Caco-2 (cell line): ENCODE measurements at regions not wholly inside any gene's neighbourhood (a gene's known extent, or its start where the extent isn't known, plus 50 kb on each side); places are given as distances from the start of the nearest gene placed in this dataset.
"Not testable (repeated sequence)": the region's sequence is repeated elsewhere in the genome, so short reads cannot be mapped to it uniquely, and the experiment has no call there.

ENCODE experiments used
- BruUV-seq: library from RNA; stranded (reverse); fragments of 400-500 nt; replicated peaks from 2 replicates; lab custom pipeline; 2021; lab: Mats Ljungman, UMichigan
- CTCF ChIA-PET: fragments of 300-600 bp; sonication (Branson Sonifier 250); formaldehyde crosslinking; loops from one replicate; lab custom pipeline; 2022; ENCODE audit warnings: antibody characterized with exemption; lab: Charles Lee
- POLR2A ChIA-PET: fragments of 300-600 bp; sonication (Branson Sonifier 250); formaldehyde crosslinking; loops from one replicate; lab custom pipeline; 2022; ENCODE audit warnings: antibody characterized with exemption; lab: Charles Lee
- DNase-seq, 2 experiments: peaks; one replicate each; pipeline versions ENCODE4 v3.0.0 to v3.0.0-alpha.2; 2020 to 2022
- H3K27me3 ChIP-seq: replicated peaks from 2 replicates; pipeline ENCODE4 v1.6.0; 2011; ENCODE audit warnings: low read length; ENCODE audit not compliant: control insufficient read depth, insufficient read depth
- H3K36me3 ChIP-seq: 2 replicates; pipeline ENCODE4 v1.5.1; 2011; ENCODE audit warnings: low read length; ENCODE audit not compliant: control insufficient read depth, insufficient read depth
- H3K4me1 ChIP-seq: fragments of 250-450 bp; sonication (Bioruptor Pico); 2 replicates; pipeline ENCODE4 v1.5.1; 2020; ENCODE audit warnings: mild to moderate bottlenecking
- H3K4me3 ChIP-seq: 2 replicates; pipeline ENCODE4 v1.5.1; 2011; ENCODE audit warnings: low read depth, mild to moderate bottlenecking, control low read depth, low read length
- H3K9me3 ChIP-seq: fragments of 250-450 bp; sonication (Bioruptor Pico); 2 replicates; pipeline ENCODE4 v1.5.1; 2020; ENCODE audit warnings: mild to moderate bottlenecking, moderate library complexity
- H3K27ac Mint-ChIP-seq: one replicate; pipeline ENCODE4 v1.8.0; 2022; ENCODE audit warnings: mixed read lengths; ENCODE audit not compliant: unreplicated experiment
- H3K27me3 Mint-ChIP-seq: one replicate; pipeline ENCODE4 v1.8.0; 2022; ENCODE audit warnings: mixed read lengths; ENCODE audit not compliant: insufficient read depth, unreplicated experiment
- H3K36me3 Mint-ChIP-seq: one replicate; pipeline ENCODE4 v1.8.0; 2022; ENCODE audit warnings: mild to moderate bottlenecking, mixed read lengths; ENCODE audit not compliant: insufficient read depth, unreplicated experiment
- H3K4me1 Mint-ChIP-seq: one replicate; pipeline ENCODE4 v1.8.0; 2022; ENCODE audit warnings: low read depth, mixed read lengths; ENCODE audit not compliant: unreplicated experiment
- H3K4me3 Mint-ChIP-seq: one replicate; pipeline ENCODE4 v1.8.0; 2022; ENCODE audit warnings: mild to moderate bottlenecking, moderate library complexity, mixed read lengths; ENCODE audit not compliant: unreplicated experiment
- H3K9me3 Mint-ChIP-seq: one replicate; pipeline ENCODE4 v1.8.0; 2022; ENCODE audit warnings: mixed read lengths; ENCODE audit not compliant: unreplicated experiment
- CTCF ChIP-seq, 2 experiments: fragments of 200-600 bp in 1 of 2; IDR thresholded peaks; 1 replicate in 1 of 2; 2 replicates in 1 of 2; pipeline versions ENCODE4 v1.5.1 to v1.8.0; 2011 to 2022; ENCODE audit warnings: antibody characterized with exemption in 1 of 2, control low read depth in 1 of 2, inconsistent platforms in 1 of 2, low read depth in 1 of 2, low read length in 1 of 2, mild to moderate bottlenecking in 1 of 2, moderate library complexity in 1 of 2; ENCODE audit not compliant: insufficient read depth in 1 of 2, severe bottlenecking in 1 of 2, unreplicated experiment in 1 of 2
- intact Hi-C: fragments of 100-400 bp; cut with micrococcal nuclease; formaldehyde crosslinking; loops from one replicate; pipeline ENCODE4 v1.10.0; 2022; ENCODE audit not compliant: unreplicated experiment

GRCh38 chr15:47908486-47908885 is 191.2 kb downstream of the SEMA6D start:
- Mint-ChIP-seq H3K27ac (no peak overlapping the region), H3K4me3 (no peak overlapping the region), H3K27me3 (no peaks in the 10 kb centered on the region), H3K9me3 (peaks cover 24% of the 10 kb centered on the region), H3K4me1 (no peaks in the 10 kb centered on the region), H3K36me3 (no peaks in the 10 kb centered on the region)
- H3K27me3 ChIP-seq = no peaks in the 10 kb centered on the region
- no peak for DNase-seq
- BruUV-seq = no TSS peak
- no peaks in the 10 kb centered on the region for H3K36me3 ChIP-seq
- POLR2A ChIA-PET = no interaction called here
- no peaks in the 10 kb centered on the region for H3K4me1 ChIP-seq
- no peaks in the 10 kb centered on the region for H3K9me3 ChIP-seq
- CTCF ChIA-PET = no interaction called here
- no peak overlapping the region for H3K4me3 ChIP-seq
- intact Hi-C loops = no loop called here
- TF ChIP-seq CTCF (IDR thresholded peaks at IDR 0.05; ENCODE audit: insufficient read depth in 1 of 2, low read depth in 1 of 2, low read length in 1 of 2, severe bottlenecking in 1 of 2, unreplicated experiment in 1 of 2) = no peak

- H3K36me3 Mint-ChIP-seq = no peaks in the 10 kb centered on the region
- intact Hi-C loops = no loop called here
- H3K9me3 Mint-ChIP-seq = peaks cover 18% of the 10 kb centered on the region
- Histone ChIP-seq H3K36me3 (no peaks in the 10 kb centered on the region), H3K4me3 (no peak overlapping the region), H3K27me3 (no peaks in the 10 kb centered on the region), H3K9me3 (no peaks in the 10 kb centered on the region), H3K4me1 (no peaks in the 10 kb centered on the region)
- no peak overlapping the region for H3K4me3 Mint-ChIP-seq
- no peak for TF ChIP-seq CTCF (IDR thresholded peaks at IDR 0.05; ENCODE audit: insufficient read depth in 1 of 2, low read depth in 1 of 2, low read length in 1 of 2, severe bottlenecking in 1 of 2, unreplicated experiment in 1 of 2)
- no TSS peak for BruUV-seq
- no peak for DNase-seq
- POLR2A ChIA-PET = no interaction called here
- H3K27me3 Mint-ChIP-seq = no peaks in the 10 kb centered on the region
- H3K27ac Mint-ChIP-seq = no peak overlapping the region
- CTCF ChIA-PET = no interaction called here
- H3K4me1 Mint-ChIP-seq = no peaks in the 10 kb centered on the region
Measured at GRCh38 chr15:47908950-47909670, 191.8 kb downstream of the SEMA6D start.

GRCh38 chr15:47912910-47913309 is 195.6 kb downstream of the SEMA6D start:
- H3K27me3 ChIP-seq, H3K4me1 Mint-ChIP-seq, H3K4me1 ChIP-seq, DNase-seq, H3K36me3 ChIP-seq, H3K9me3 Mint-ChIP-seq, H3K27me3 Mint-ChIP-seq, H3K4me3 Mint-ChIP-seq, H3K27ac Mint-ChIP-seq, H3K4me3 ChIP-seq, BruUV-seq, POLR2A ChIA-PET, H3K36me3 Mint-ChIP-seq, H3K9me3 ChIP-seq, intact Hi-C loops: not testable (repeated sequence)
- CTCF ChIA-PET = interaction anchor here (1.3 kb wide), 1 partner anchor 172 kb away, joined by 3 read pairs; no protein-coding TSS in a partner anchor
